GM18951 (cell line): ENCODE measurements at regions not wholly inside any gene's neighbourhood (a gene's known extent, or its start where the extent isn't known, plus 50 kb on each side); places are given as distances from the start of the nearest gene placed in this dataset.

Experiments
- POLR2A ChIP-seq: IDR thresholded peaks from 4 replicates; pipeline ENCODE4 v1.6.1; 2011; ENCODE audit warnings: mild to moderate bottlenecking; ENCODE audit not compliant: insufficient read length, insufficient read depth; ENCODE audit errors: extremely low read depth
- in situ Hi-C: fragments of 300-500 bp; cut with MboI; formaldehyde crosslinking; loops from one replicate; pipeline ENCODE4 v1.12.0; 2022; ENCODE audit warnings: low sequenced_read_pairs, mixed read lengths, inconsistent platforms; ENCODE audit not compliant: unreplicated experiment

DNA sequence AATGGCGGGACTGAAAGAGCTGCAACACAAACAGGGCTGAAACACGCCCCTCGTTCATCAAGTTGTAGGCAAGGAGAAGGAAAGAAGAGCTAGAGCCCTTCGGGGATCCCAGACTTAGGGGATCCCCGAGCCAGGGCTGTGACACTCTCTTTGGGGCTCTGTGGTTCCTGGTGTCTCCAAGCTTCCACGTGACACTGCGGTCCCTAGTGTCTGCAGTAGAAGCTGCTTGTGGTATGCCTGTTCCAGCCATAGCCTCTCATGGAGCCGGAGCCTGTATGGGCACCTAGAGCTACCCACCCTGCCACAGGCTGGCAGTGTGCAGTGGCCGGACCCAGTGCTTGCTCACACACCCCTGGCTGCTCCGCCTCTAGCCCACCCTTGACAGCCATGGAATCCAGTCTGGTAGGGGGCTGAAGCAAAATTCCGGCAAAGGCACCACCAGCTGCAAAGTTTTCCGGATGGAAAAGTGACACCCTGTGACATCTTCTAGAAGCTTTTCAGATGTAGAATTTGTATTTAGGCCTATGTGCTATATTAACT is 1439.6 kb upstream of the ACO1 start:
- TF ChIP-seq POLR2A = no peak
- in situ Hi-C loops = no loop called here

- in situ Hi-C loops = no loop called here
Measured at GRCh38 chr9:30964332-30964731, 1420.1 kb upstream of the ACO1 start.

GRCh38 chr9:30967476-30967875 is 1417.0 kb upstream of the ACO1 start:
- no peak for TF ChIP-seq POLR2A
- in situ Hi-C loops = no loop called here

More at GRCh38 chr9:30964332-30964731, 1420.1 kb upstream of the ACO1 start:
- TF ChIP-seq POLR2A = no peak

DNA sequence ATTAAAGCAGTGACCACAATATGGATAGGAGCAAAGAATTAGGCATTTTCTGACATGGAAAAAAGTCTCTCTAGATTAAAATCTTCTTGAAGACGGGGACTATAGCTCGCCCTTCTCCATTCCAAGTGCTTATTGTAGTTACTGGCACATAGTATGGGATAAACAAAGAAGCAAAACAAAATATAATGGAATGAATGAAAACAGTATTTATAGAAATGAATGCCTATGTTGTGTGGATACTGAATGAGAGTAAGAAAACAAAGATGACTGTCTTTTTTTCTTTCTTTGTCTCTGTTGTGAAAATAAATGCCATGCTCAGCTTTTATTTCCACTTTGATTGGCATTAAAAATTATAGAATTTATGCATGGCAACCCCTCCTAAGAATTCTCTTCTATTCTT is 1414.3 kb upstream of the ACO1 start:
- in situ Hi-C loops = no loop called here

GRCh38 chr9:30970812-30971211 is 1413.6 kb upstream of the ACO1 start:
- in situ Hi-C loops = no loop called here
- no peak for TF ChIP-seq POLR2A

More for the DNA sequence above, 1414.3 kb upstream of the ACO1 start:
- TF ChIP-seq POLR2A = no peak

DNA sequence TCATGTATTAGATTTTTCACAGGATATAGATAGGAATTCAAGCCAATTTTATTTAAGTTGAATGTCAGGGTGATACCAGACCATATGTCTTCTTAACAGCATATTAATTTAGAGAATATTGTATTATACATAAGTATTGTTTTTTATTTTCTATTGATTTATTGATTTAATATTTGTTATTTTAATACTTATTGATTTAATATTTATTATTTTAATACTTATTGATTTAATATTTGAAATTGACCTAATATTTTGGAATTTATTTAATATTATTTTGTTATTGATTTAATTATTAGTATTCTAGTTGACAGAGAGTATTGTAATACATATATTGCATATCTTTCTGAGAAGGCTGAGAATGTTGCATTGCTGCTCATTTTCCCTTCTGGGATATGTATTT is 1411.8 kb upstream of the ACO1 start:
- TF ChIP-seq POLR2A = no peak
- in situ Hi-C loops = no loop called here

GRCh38 chr9:30977965-30978364 is 1406.5 kb upstream of the ACO1 start:
- no peak for TF ChIP-seq POLR2A
- in situ Hi-C loops = no loop called here

- TF ChIP-seq POLR2A = no peak
- in situ Hi-C loops = no loop called here
Measured at GRCh38 chr9:30982301-30982700, 1402.1 kb upstream of the ACO1 start.

DNA sequence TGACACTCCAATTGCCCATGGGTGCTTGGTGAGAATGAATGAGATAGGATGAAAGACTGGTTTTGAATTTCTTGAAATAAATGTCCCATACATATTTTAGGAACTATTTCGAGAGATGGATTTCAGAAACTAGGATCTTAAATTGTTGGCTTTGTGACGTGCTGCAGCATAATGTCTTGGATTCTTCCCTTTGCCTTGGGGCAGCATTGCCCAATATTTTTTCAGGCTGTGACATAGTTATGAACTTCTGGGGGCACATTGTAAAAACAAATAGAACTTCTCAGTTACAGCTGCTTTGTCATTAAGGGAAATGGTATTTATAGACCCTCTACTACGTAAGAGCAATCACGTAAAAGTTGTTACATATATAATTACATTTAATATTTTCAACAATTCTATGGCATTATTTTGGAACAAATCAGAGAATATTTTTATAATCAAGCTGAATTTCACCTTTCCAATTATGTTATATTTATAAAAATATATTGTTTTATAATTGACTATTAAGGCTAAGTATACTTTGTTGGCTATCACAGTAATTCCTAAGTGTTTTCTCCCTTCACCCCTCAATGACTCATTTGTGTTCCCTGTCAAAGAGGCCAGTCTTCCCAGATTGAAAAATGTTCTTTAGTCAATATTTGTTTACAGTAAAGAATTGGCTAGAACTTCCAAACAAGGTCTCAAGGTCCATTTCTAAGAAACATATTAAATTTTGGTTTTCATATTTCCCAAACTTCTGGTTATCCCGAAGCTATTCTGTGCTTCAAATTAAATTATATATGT is 1388.3 kb upstream of the ACO1 start:
- no peak for TF ChIP-seq POLR2A
- in situ Hi-C loops = no loop called here

GRCh38 chr9:30996761-30997160 is 1387.7 kb upstream of the ACO1 start:
- in situ Hi-C loops = no loop called here
- no peak for TF ChIP-seq POLR2A

GRCh38 chr9:30997291-30997690 is 1387.2 kb upstream of the ACO1 start:
- in situ Hi-C loops = no loop called here
- no peak for TF ChIP-seq POLR2A

- no peak for TF ChIP-seq POLR2A
- in situ Hi-C loops = no loop called here
Measured at GRCh38 chr9:31005086-31005665, 1379.3 kb upstream of the ACO1 start.

DNA sequence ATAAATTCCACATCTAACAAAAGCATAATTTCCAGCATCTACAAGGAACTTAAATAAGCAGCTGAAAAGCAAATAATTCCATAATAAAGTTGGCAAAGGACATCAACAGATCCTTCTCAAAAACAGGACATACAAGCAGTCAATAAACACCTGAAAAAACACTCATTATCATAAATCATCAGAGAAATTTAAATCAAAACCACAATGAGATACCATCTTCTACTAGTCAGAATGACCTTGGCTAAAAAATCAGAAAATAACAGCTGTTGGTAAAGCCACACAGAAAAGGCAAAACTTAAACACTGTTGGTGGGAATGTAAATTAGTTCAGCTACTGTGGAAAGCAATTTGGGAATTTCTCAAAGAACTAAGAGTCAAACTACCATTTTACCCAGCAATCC is 1371.1 kb upstream of the ACO1 start:
- in situ Hi-C loops = no loop called here
- TF ChIP-seq POLR2A = no peak

DNA sequence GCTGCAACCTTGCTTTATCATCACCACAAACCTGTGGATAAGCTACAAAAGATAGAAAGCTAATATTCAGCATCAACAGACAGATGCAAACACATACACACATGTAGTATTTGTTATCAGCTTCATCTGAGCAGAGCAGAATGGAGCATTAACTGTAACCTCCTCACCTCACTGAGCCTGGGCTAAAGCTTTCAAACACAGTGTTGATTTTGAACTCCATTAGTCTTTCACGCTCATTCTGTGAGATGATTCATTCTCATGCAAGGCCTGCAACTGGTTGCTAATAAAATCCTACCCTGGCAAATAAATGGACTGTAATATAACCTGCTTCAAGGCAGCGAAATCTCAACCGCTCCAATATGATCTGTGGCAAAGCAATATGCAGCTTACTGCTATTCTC is 1360.6 kb upstream of the ACO1 start:
- in situ Hi-C loops = no loop called here
- TF ChIP-seq POLR2A = no peak
